GM21737 (cell line): ENCODE measurements at regions not wholly inside any gene's neighbourhood (a gene's known extent, or its start where the extent isn't known, plus 50 kb on each side); places are given as distances from the start of the nearest gene placed in this dataset.
A peak's percentile ranks its signal among the peaks of the same experiment; 100 is the strongest.

Source experiments
- ATAC-seq: cut with Tn5 transposase; IDR thresholded peaks from one replicate; pipeline ENCODE4 v1.9.1; 2021; ENCODE audit warnings: mild to moderate bottlenecking, moderate library complexity; ENCODE audit not compliant: unreplicated experiment

GRCh38 chr9:27743490-27743889 is 170.2 kb upstream of the C9orf72 start:
- no peak for ATAC-seq

- no peak for ATAC-seq
Observed at GRCh38 chr9:27747450-27747849, 174.2 kb upstream of the C9orf72 start.

GRCh38 chr9:27749838-27750237 is 176.6 kb upstream of the C9orf72 start:
- no peak for ATAC-seq

- ATAC-seq, result no peak
Observed at GRCh38 chr9:27750566-27750965, 177.3 kb upstream of the C9orf72 start.

GRCh38 chr9:27752069-27752468 is 178.8 kb upstream of the C9orf72 start:
- no peak for ATAC-seq

GRCh38 chr9:27755846-27756245 is 182.6 kb upstream of the C9orf72 start:
- ATAC-seq, result no peak

- ATAC-seq, result no peak
Observed at GRCh38 chr9:27756418-27756817, 183.1 kb upstream of the C9orf72 start.

GRCh38 chr9:27763831-27764230 is 190.6 kb upstream of the C9orf72 start:
- no peak for ATAC-seq

GRCh38 chr9:27765266-27766072 is 192.2 kb upstream of the C9orf72 start:
- ATAC-seq, result no peak

GRCh38 chr9:27766073-27766835 is 193.0 kb upstream of the C9orf72 start:
- no peak for ATAC-seq

GRCh38 chr9:27768781-27769180 is 195.5 kb upstream of the C9orf72 start:
- no peak for ATAC-seq

- ATAC-seq, result no peak
Observed at GRCh38 chr9:27770541-27770940, 197.3 kb upstream of the C9orf72 start.

- ATAC-seq, result no peak
Observed at GRCh38 chr9:27771803-27772545, 198.7 kb upstream of the C9orf72 start.

GRCh38 chr9:27784847-27785713 is 211.8 kb upstream of the C9orf72 start:
- peak; percentile 39 for ATAC-seq

GRCh38 chr9:27785714-27786100 is 212.4 kb upstream of the C9orf72 start:
- peak; percentile 80 for ATAC-seq

GRCh38 chr9:27787891-27788290 is 214.6 kb upstream of the C9orf72 start:
- no peak for ATAC-seq

- no peak for ATAC-seq
Observed at GRCh38 chr9:27791311-27791710, 218.0 kb upstream of the C9orf72 start.

- ATAC-seq, result no peak
Observed at GRCh38 chr9:27792971-27793689, 219.8 kb upstream of the C9orf72 start.

GRCh38 chr9:27799326-27799725 is 226.0 kb upstream of the C9orf72 start:
- no peak for ATAC-seq

- no peak for ATAC-seq
Observed at GRCh38 chr9:27800159-27800558, 226.9 kb upstream of the C9orf72 start.
